HG03354 (cell line): ENCODE measurements at regions not wholly inside any gene's neighbourhood (a gene's known extent, or its start where the extent isn't known, plus 50 kb on each side); places are given as distances from the start of the nearest gene placed in this dataset.
"Not testable (repeated sequence)": the region's sequence is repeated elsewhere in the genome, so short reads cannot be mapped to it uniquely, and the experiment has no call there.

Experiments
- ATAC-seq: cut with Tn5 transposase; IDR thresholded peaks from one replicate; pipeline ENCODE4 v1.9.1; 2021; ENCODE audit warnings: mild to moderate bottlenecking; ENCODE audit not compliant: unreplicated experiment, poor library complexity, severe bottlenecking

DNA sequence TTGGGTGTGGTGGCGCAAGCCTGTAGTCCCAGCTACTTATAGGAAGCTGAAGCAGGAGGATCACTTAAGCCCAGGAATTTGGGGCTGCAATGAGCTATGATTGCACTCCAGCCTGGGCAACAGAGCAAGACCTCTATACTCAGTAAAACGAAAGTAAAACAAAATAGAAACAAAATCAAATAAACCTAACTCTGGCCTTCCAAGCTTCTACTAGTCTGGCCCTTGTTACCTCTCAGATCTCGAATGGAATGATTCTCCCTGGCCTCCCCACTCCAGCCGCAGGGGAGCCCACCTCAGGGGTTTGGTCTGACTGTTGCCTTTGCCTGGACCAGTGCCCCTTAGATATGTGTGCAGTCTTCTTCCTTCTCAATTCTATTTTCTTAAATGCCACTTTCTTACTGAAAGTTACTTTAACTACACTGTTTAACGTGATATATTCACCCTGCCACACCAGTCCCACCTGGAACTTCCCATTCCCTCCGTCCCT, 160.0 kb upstream of the GCFC2 start:
- no peak for ATAC-seq

GRCh38 chr2:75870133-75870532, 159.4 kb upstream of the GCFC2 start:
- no peak for ATAC-seq

- ATAC-seq, result no peak
Measured at GRCh38 chr2:75865702-75866101, 155.0 kb upstream of the GCFC2 start.

DNA sequence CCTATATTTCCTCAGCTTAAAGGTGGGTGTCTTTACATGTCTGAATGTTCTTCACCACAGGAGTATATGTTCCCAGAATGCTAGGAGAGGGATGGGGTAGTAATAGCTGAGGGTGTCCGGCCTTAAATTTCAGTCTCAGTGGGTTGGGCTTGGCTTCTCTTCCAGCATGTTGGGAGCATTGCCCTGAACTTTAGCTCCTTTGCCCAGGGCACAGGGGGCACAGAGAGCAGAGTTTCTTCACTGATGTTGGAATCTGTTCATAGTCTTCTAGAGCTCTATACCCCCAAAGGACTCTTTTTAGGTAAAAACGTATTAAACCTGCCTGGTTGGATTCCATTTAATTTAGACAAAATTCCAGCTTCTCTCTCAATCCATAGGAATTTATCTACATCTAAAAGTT, 154.4 kb upstream of the GCFC2 start:
- no peak for ATAC-seq

GRCh38 chr2:75862547-75862946, 151.8 kb upstream of the GCFC2 start:
- ATAC-seq, result no peak

DNA sequence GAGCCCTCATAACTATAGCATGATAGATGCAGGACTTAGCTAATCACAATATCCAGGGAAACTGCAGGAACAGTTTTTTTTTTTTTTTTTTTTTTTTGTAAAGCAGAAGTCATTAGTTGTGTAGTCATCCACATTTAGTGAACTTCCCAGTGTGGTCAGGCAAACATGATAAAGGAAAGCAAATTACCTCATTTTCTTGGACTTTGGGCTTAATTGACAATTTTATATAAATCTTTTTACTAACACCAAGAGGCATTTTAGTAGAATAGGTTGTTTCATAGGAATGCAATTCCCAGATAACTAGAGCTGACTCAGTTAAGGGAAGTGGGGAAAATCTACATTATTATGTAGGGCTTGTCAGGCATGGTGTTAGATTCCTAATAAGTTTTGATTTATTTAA, 142.7 kb upstream of the GCFC2 start:
- ATAC-seq, result no peak

- ATAC-seq, result no peak
Measured at GRCh38 chr2:75852639-75853038, 141.9 kb upstream of the GCFC2 start.

DNA sequence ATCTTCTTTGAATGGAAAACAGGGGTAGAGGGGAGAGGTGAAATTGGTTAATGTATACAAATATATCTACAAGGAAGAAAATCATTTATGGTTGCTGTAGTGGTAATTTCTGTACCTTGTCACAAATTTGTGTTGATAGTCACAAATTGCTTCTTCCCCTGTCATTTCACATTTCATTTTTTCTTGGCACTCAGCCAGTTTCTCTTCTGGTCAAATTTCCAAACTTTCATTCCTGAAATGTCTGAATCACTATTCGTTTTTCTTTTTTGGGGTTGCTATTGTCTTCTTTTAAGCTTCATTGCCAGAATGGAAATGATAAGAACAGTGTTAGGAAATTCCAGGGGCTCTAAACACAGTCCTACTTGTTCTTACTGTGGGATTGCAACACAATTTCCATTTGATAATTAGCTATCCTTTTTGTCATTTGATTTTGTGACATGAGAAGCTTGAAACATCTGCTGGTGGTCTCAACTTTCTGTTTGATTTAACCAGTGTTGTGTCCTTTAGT, 136.0 kb upstream of the GCFC2 start:
- ATAC-seq, result no peak

DNA sequence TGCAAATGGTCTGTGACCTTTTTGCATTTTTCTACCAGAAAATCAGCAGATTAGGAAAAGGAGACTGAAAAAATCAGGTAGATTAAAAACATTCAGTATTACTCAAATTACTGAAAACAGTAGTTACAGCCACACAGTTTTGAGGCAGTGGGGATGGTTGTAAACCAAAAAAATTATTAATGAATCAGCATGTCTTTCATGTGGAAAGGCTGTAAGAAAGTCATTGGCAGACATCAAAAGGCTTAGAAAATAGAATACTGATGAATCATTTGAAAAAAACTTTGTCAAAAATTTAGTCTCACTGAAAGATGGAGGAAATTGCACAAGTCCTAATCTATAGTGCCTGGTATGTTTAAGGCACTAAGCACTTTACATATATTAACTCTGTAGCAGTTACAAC, 133.9 kb upstream of the GCFC2 start:
- no peak for ATAC-seq

- not testable (repeated sequence) for ATAC-seq
Measured at GRCh38 chr2:75834588-75834987, 123.9 kb upstream of the GCFC2 start.

DNA sequence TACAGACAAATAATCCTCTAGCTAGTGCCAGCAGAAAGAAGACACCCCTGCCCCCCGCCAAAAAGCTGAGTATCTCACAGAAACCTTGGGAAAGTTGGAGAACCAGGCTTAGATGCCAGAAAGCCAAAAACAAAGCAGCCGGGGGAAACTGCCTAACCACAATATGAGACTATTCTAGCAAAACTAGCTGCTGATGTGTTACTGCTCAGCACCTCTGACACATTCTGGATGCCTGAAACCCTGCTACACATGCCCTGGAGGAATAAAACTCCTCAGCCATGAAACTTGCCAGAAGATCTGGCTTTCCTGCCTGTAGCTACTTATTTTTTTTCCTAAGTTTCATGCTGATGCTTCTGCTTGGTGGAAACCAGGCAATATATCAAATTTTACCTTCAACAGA, 122.7 kb upstream of the GCFC2 start:
- ATAC-seq, result no peak

- no peak for ATAC-seq
Measured at GRCh38 chr2:75828826-75829225, 118.1 kb upstream of the GCFC2 start.

DNA sequence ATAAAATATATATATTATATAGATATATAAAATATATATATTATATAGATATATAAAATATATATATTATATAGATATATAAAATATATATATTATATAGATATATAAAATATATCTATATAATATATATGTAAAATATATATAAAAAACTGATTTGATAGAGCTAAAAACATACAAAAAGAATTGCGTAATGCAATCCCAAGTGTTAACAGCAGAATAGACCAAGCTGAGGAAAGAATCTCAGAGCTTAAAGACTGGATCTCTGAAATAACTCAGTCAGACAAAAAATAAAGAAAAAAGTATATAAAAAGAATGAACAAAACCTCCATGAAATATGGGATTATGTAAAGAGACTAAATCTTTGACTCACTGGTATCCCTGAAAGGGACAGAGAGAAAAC, 112.8 kb upstream of the GCFC2 start:
- ATAC-seq, result not testable (repeated sequence)

- ATAC-seq, result no peak
Measured at GRCh38 chr2:75822336-75822735, 111.6 kb upstream of the GCFC2 start.

- ATAC-seq, result no peak
Measured at GRCh38 chr2:75820693-75821092, 110.0 kb upstream of the GCFC2 start.

GRCh38 chr2:75810611-75811330, 100.1 kb upstream of the GCFC2 start:
- ATAC-seq, result no peak

DNA sequence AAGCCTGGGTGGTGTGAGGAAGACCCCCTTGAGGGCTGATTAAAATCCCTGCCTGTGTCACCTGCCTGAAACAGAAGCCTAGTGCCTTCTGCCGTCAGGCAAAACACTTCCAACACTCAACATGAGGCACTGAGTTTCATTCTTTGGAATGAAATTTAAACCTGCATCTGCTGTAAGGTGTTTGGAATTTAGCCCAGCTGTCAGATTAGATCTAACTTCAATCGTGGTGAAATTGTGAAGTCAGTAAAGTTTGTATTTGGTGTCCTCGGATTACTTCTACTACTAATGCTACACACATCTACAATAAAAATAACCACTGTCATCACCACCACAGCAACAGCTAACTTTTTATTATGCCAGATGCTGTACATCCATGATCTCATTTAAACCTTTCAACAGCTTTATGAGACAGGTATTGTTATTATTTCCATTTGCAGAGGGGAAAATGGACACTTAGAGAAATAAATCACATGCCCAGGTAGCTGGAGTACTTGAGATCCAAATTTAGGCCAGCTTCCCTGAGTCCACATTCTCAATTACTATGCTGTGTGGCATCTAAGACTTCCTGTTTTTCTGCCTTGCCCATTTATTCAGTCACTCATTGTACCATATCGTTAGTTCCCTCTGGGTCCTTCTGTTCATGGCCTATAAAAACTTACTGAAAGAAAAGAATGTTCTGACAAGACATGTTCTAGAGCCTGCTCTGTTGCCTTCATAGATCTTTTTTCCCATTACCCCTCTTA, 98.2 kb upstream of the GCFC2 start:
- no peak for ATAC-seq

GRCh38 chr2:75807992-75808391, 97.3 kb upstream of the GCFC2 start:
- ATAC-seq, result no peak

GRCh38 chr2:75801234-75801982, 90.7 kb upstream of the GCFC2 start:
- ATAC-seq, result no peak

- ATAC-seq, result peak; percentile 67
Measured at GRCh38 chr2:75800456-75800855, 89.7 kb upstream of the GCFC2 start.
